HepG2 (cell line): ENCODE measurements at regions not wholly inside any gene's neighbourhood (a gene's known extent, or its start where the extent isn't known, plus 50 kb on each side); places are given as distances from the start of the nearest gene placed in this dataset.

Experiments used
- ATAC-seq: fragments of 200-7000 bp; cut with Tn5 transposase; 3 replicates; pipeline ENCODE4 v1.9.1; 2020; ENCODE audit warnings: mild to moderate bottlenecking, moderate library complexity
- BruUV-seq: library from RNA; stranded (reverse); fragments of 400-500 nt; replicated peaks from 2 replicates; lab custom pipeline; 2021; lab: Mats Ljungman, UMichigan
- CTCF ChIA-PET: fragments of 300-600 bp; formaldehyde crosslinking; extraction: SDS; loops from one replicate; lab custom pipeline; 2021; ENCODE audit warnings: low total read pairs, inconsistent platforms, low intra/inter-chr PET ratio; lab: Yijun Ruan, JAX
- POLR2A ChIA-PET: fragments of 350-600 bp; sonication (Branson Sonifier 250); formaldehyde crosslinking; loops from one replicate; lab custom pipeline; 2020; ENCODE audit warnings: antibody characterized with exemption, inconsistent platforms; lab: Yijun Ruan, JAX
- DNase-seq: peaks from one replicate; pipeline ENCODE4 v3.0.0-alpha.2; 2015; ENCODE audit warnings: low spot score
- FAIRE-seq: peaks from 3 replicates; lab custom pipeline; 2011; peaks lifted over from hg19 to GRCh38; lab: Jason Lieb, UNC
- H2AFZ ChIP-seq: one replicate; pipeline ENCODE4 v1.6.1; 2011; ENCODE audit warnings: low read length, inconsistent platforms
- H3K27ac ChIP-seq: fragments of 300-600 bp; 3 replicates; pipeline ENCODE4 v1.8.0; 2011; ENCODE audit warnings: mixed run types, mild to moderate bottlenecking, mixed read lengths, low read length, inconsistent platforms; ENCODE audit not compliant: insufficient read depth; ENCODE audit errors: extremely low read length
- H3K27me3 ChIP-seq, 2 experiments: fragments of 200-600 bp in 1 of 2; 2 replicates in 1 of 2; 3 replicates in 1 of 2; pipeline versions ENCODE4 v1.6.0 to v1.8.0; 2011; ENCODE audit warnings: low read length in 2 of 2, mild to moderate bottlenecking in 2 of 2, moderate library complexity in 2 of 2, inconsistent platforms in 1 of 2; ENCODE audit not compliant: insufficient read depth in 2 of 2, control insufficient read depth in 1 of 2
- H3K36me3 ChIP-seq, 2 experiments: fragments of 200-600 bp in 1 of 2; replicated peaks in 1 of 2; 2 replicates in 1 of 2; 3 replicates in 1 of 2; pipeline versions ENCODE4 v1.5.1 to v1.8.0; 2011; ENCODE audit warnings: low read length in 2 of 2, inconsistent platforms in 1 of 2; ENCODE audit not compliant: insufficient read depth in 2 of 2, control insufficient read depth in 1 of 2
- H3K4me1 ChIP-seq: 2 replicates; pipeline ENCODE4 v1.5.1; 2012; ENCODE audit warnings: low read length, inconsistent platforms; ENCODE audit not compliant: insufficient read depth
- H3K4me2 ChIP-seq: 2 replicates; pipeline ENCODE4 v1.6.0; 2011; ENCODE audit warnings: low read depth, low read length, inconsistent platforms
- H3K4me3 ChIP-seq, 3 experiments: fragments of 200-600 bp in 1 of 3; sonication (generic), shearing (Covaris generic) in 1 of 3; replicated peaks in 1 of 3; 2 replicates each; pipeline ENCODE4 v1.5.1; 2011 to 2016; ENCODE audit warnings: low read length in 3 of 3, inconsistent platforms in 2 of 3, low read depth in 2 of 3, mild to moderate bottlenecking in 2 of 3, control low read depth in 1 of 3, mixed read lengths in 1 of 3; ENCODE audit not compliant: insufficient read depth in 1 of 3
- H3K79me2 ChIP-seq: one replicate; pipeline ENCODE4 v1.6.1; 2011; ENCODE audit warnings: low read length, inconsistent platforms; ENCODE audit not compliant: insufficient read depth
- H3K9ac ChIP-seq: 2 replicates; pipeline ENCODE4 v1.6.0; 2011; ENCODE audit warnings: mild to moderate bottlenecking, low read depth, low read length, inconsistent platforms; ENCODE audit not compliant: insufficient read depth
- H3K9me3 ChIP-seq: 2 replicates; pipeline ENCODE4 v1.5.1; 2012; ENCODE audit warnings: mild to moderate bottlenecking, low read length
- H4K20me1 ChIP-seq: 2 replicates; pipeline ENCODE4 v1.6.0; 2011; ENCODE audit warnings: inconsistent platforms, mild to moderate bottlenecking, low read length, moderate library complexity; ENCODE audit not compliant: insufficient read depth
- ATF1 ChIP-seq: IDR thresholded peaks from 2 replicates; pipeline ENCODE4 v1.6.1; 2016; ENCODE audit warnings: mild to moderate bottlenecking, control low read depth
- CEBPB ChIP-seq: IDR thresholded peaks from 2 replicates; pipeline ENCODE4 v1.6.1; 2011; ENCODE audit warnings: low read depth, low read length, improper control_type of control experiment, borderline replicate concordance
- DNMT3B ChIP-seq: conservative IDR thresholded peaks from 2 replicates; pipeline ENCODE4 v1.6.1; 2016; ENCODE audit warnings: missing biosample characterization, control low read depth
- FOSL1 ChIP-seq: sonication (generic); formaldehyde crosslinking; IDR thresholded peaks from 2 replicates; pipeline ENCODE4 v1.9.0; 2021; ENCODE audit warnings: missing genetic modification reagents, borderline replicate concordance
- IKZF5 ChIP-seq: IDR thresholded peaks from 2 replicates; pipeline ENCODE4 v1.6.1; 2018; ENCODE audit warnings: missing genetic modification reagents, mild to moderate bottlenecking, missing compliant biosample characterization
- KDM5B ChIP-seq: sonication (generic); formaldehyde crosslinking; IDR thresholded peaks from 2 replicates; pipeline ENCODE4 v1.4.0; 2020; ENCODE audit warnings: missing genetic modification reagents, mild to moderate bottlenecking, borderline replicate concordance
- KLF13 ChIP-seq: sonication (generic); formaldehyde crosslinking; IDR thresholded peaks from 2 replicates; pipeline ENCODE4 v1.4.0; 2020; ENCODE audit warnings: mild to moderate bottlenecking, missing genetic modification reagents
- LBX2 ChIP-seq: sonication (generic); formaldehyde crosslinking; IDR thresholded peaks from 2 replicates; pipeline ENCODE4 v1.5.0; 2020; ENCODE audit warnings: missing genetic modification reagents, mild to moderate bottlenecking, borderline replicate concordance
- MAFF ChIP-seq: IDR thresholded peaks from 2 replicates; pipeline ENCODE4 v1.6.1; 2011; ENCODE audit warnings: low read depth, low read length, improper control_type of control experiment
- MAFG ChIP-seq: sonication (generic); formaldehyde crosslinking; IDR thresholded peaks from 2 replicates; pipeline ENCODE4 v1.5.1; 2020; ENCODE audit warnings: mild to moderate bottlenecking, missing genetic modification reagents
- NFKBIZ ChIP-seq: IDR thresholded peaks from 2 replicates; pipeline ENCODE4 v1.6.1; 2018; ENCODE audit warnings: missing genetic modification reagents, missing compliant biosample characterization
- NR3C1 ChIP-seq: sonication (generic); formaldehyde crosslinking; IDR thresholded peaks from 2 replicates; pipeline ENCODE4 v1.4.0; 2020; ENCODE audit warnings: missing genetic modification reagents
- TBX3 ChIP-seq: fragments of 450-650 bp; IDR thresholded peaks from 2 replicates; pipeline ENCODE4 v1.6.1; 2017; ENCODE audit warnings: antibody characterized with exemption, mild to moderate bottlenecking, inconsistent platforms, borderline replicate concordance
- ZFAT ChIP-seq: sonication (generic); formaldehyde crosslinking; conservative IDR thresholded peaks from 2 replicates; pipeline ENCODE4 v1.8.1; 2023; ENCODE audit warnings: missing genetic modification reagents, inconsistent platforms
- ZNF17 ChIP-seq: sonication (generic); formaldehyde crosslinking; IDR thresholded peaks from 2 replicates; pipeline ENCODE4 v1.5.0; 2020; ENCODE audit warnings: mild to moderate bottlenecking, missing genetic modification reagents
- ZNF329 ChIP-seq: sonication (generic); formaldehyde crosslinking; IDR thresholded peaks from 2 replicates; pipeline ENCODE4 v1.9.0; 2021; ENCODE audit warnings: low read depth, mild to moderate bottlenecking, missing genetic modification reagents
- ZNF34 ChIP-seq: sonication (generic); formaldehyde crosslinking; IDR thresholded peaks from 2 replicates; pipeline ENCODE4 v1.4.0; 2020; ENCODE audit warnings: mild to moderate bottlenecking, missing genetic modification reagents, borderline replicate concordance
- ZNF468 ChIP-seq: sonication (generic); formaldehyde crosslinking; IDR thresholded peaks from 2 replicates; pipeline ENCODE4 v1.8.0; 2022; ENCODE audit warnings: mild to moderate bottlenecking, moderate library complexity, missing genetic modification reagents
- ZNF549 ChIP-seq: sonication (generic); formaldehyde crosslinking; IDR thresholded peaks from 2 replicates; pipeline ENCODE4 v1.5.0; 2020; ENCODE audit warnings: missing genetic modification reagents
- ZNF703 ChIP-seq: sonication (generic); formaldehyde crosslinking; IDR thresholded peaks from 2 replicates; pipeline ENCODE4 v1.5.1; 2020; ENCODE audit warnings: missing genetic modification reagents, mild to moderate bottlenecking, moderate library complexity, borderline replicate concordance
- ZNF816 ChIP-seq: sonication (generic); formaldehyde crosslinking; IDR thresholded peaks from 2 replicates; pipeline ENCODE4 v1.8.0; 2022; ENCODE audit warnings: missing genetic modification reagents, mild to moderate bottlenecking, borderline replicate concordance
- WGBS: methylation state at CpG from one replicate; pipeline ENCODE4 v1.1.6; 2017; ENCODE audit warnings: low lambda C conversion rate; 5-methylcytosine and 5-hydroxymethylcytosine counted together
- in situ Hi-C: cut with HindIII; loops from 2 replicates; pipeline ENCODE4 v1.10.0; 2017; ENCODE audit warnings: low pct_unique_long_range_greater_than_20kb; ENCODE audit not compliant: extremely low pct_ligation_motif_present
- intact Hi-C: fragments of 100-400 bp; cut with micrococcal nuclease; formaldehyde crosslinking; loops from one replicate; pipeline ENCODE4 v1.10.0; 2022; ENCODE audit not compliant: unreplicated experiment

DNA sequence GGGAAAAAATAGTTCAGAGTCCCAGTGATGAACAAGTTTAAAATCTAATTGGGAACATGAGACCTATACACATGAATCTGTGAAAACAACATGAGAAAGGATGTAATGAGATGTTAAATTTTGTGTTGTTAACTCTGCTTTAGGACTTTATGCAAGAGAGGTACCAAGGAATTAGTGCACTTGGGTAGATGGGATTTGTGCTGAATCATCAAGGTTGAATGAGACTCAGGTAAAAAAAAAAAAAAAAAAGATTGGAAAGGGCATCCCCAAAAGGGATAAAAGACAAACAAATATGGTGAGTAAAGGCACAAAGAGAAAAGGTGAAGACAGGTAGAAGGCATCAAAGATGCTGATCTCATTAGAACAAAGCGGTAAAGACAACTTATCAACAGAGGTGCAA is 644.4 kb downstream of the CBLN4 start (continued):
- TF ChIP-seq MAFF: peak; percentile 74
- TF ChIP-seq, all 625 proteins: peak for 2

GRCh38 chr20:55354720-55355119 is 650.6 kb downstream of the CBLN4 start:
- 2% methylated on average over 3 of the region's 3 CpGs for WGBS
- ChIA-PET CTCF (no interaction called here), POLR2A (no interaction called here)
- ATAC-seq (no peak), DNase-seq (no peak), FAIRE-seq (no peak)
- Histone ChIP-seq H2AFZ (no peak overlapping the region), H3K79me2 (no peaks in the 10 kb centered on the region), H3K4me2 (no peak overlapping the region), H3K27ac (no peak overlapping the region), H3K4me3 (no peak overlapping the region), H3K9me3 (peaks cover 99% of the 10 kb centered on the region), H3K4me1 (no peaks in the 10 kb centered on the region), H3K9ac (no peak overlapping the region), H3K27me3 (no peaks in the 10 kb centered on the region), H3K36me3 (no peaks in the 10 kb centered on the region), H4K20me1 (no peaks in the 10 kb centered on the region)
- in situ Hi-C loops: no loop called here
- no TSS peak for BruUV-seq
- TF ChIP-seq DNMT3B: no peak
- TF ChIP-seq KLF13 (CRISPR knock-in tag): no peak
- no peak for TF ChIP-seq TBX3
- TF ChIP-seq ZNF703 (CRISPR knock-in tag): no peak
- no peak for TF ChIP-seq FOSL1
- TF ChIP-seq ZFAT (CRISPR knock-in tag): no peak
- TF ChIP-seq NR3C1 (CRISPR knock-in tag): no peak
- no peak for TF ChIP-seq ATF1 (CRISPR knock-in tag)
- TF ChIP-seq MAFG (CRISPR knock-in tag): no peak
- no peak for TF ChIP-seq ZNF549
- TF ChIP-seq ZNF329: no peak
- no peak for TF ChIP-seq ZNF468
- TF ChIP-seq NFKBIZ (CRISPR knock-in tag): no peak
- TF ChIP-seq LBX2 (CRISPR knock-in tag): no peak
- TF ChIP-seq IKZF5 (CRISPR knock-in tag): no peak
- TF ChIP-seq ZNF17 (CRISPR knock-in tag): no peak
- TF ChIP-seq KDM5B (CRISPR knock-in tag): no peak
- TF ChIP-seq ZNF34: no peak
- TF ChIP-seq ZNF816: no peak
- no peak for TF ChIP-seq CEBPB
- intact Hi-C loops: no loop called here
